SIG-M5 treated with dmso at 0.1 percent for 504 hours (cell line): ENCODE measurements at regions not wholly inside any gene's neighbourhood (a gene's known extent, or its start where the extent isn't known, plus 50 kb on each side); places are given as distances from the start of the nearest gene placed in this dataset.

Experiments
- DNase-seq: peaks from one replicate; lab custom pipeline; 2025; ENCODE audit not compliant: unreplicated experiment; lab: John Stamatoyannopoulos, UW

GRCh38 chr5:124692950-124693349 lies 53.5 kb downstream of the ZNF608 start:
- DNase-seq, result no peak

- DNase-seq, result no peak
Observed at GRCh38 chr5:124692324-124692723, 54.1 kb downstream of the ZNF608 start.

GRCh38 chr5:124689653-124690052 lies 56.8 kb downstream of the ZNF608 start:
- no peak for DNase-seq

- no peak for DNase-seq
Observed at GRCh38 chr5:124686239-124687004, 60.0 kb downstream of the ZNF608 start.

GRCh38 chr5:124685404-124685930 lies 61.0 kb downstream of the ZNF608 start:
- DNase-seq, result no peak

- DNase-seq, result no peak
Observed at GRCh38 chr5:124683917-124684555, 62.4 kb downstream of the ZNF608 start.

- no peak for DNase-seq
Observed at GRCh38 chr5:124679578-124680199, 66.8 kb downstream of the ZNF608 start.

- no peak for DNase-seq
Observed at GRCh38 chr5:124678922-124679519, 67.4 kb downstream of the ZNF608 start.

- DNase-seq, result no peak
Observed at GRCh38 chr5:124678468-124678867, 68.0 kb downstream of the ZNF608 start.

GRCh38 chr5:124677374-124678351 lies 68.8 kb downstream of the ZNF608 start:
- no peak for DNase-seq

GRCh38 chr5:124675931-124676846 lies 70.2 kb downstream of the ZNF608 start:
- DNase-seq, result no peak

- DNase-seq, result no peak
Observed at GRCh38 chr5:124671193-124671592, 75.2 kb downstream of the ZNF608 start.

- DNase-seq, result no peak
Observed at GRCh38 chr5:124670722-124671184, 75.7 kb downstream of the ZNF608 start.

GRCh38 chr5:124669956-124670721 lies 76.3 kb downstream of the ZNF608 start:
- no peak for DNase-seq

- no peak for DNase-seq
Observed at GRCh38 chr5:124669300-124669648, 77.2 kb downstream of the ZNF608 start.

- DNase-seq, result no peak
Observed at GRCh38 chr5:124668353-124669299, 77.8 kb downstream of the ZNF608 start.

GRCh38 chr5:124665625-124666024 lies 80.8 kb downstream of the ZNF608 start:
- DNase-seq, result no peak
